ENCODE measurements at regions not wholly inside any gene's neighbourhood (a gene's known extent, or its start where the extent isn't known, plus 50 kb on each side); places are given as distances from the start of the nearest gene placed in this dataset.

- no peak for TF ChIP-seq EZH2 (IDR thresholded peaks at IDR 0.05; ENCODE audit: insufficient read depth, poor library complexity, severe bottlenecking)
- TF ChIP-seq EZH2phosphoT487 (IDR thresholded peaks at IDR 0.05; ENCODE audit: insufficient read depth, low read depth) = no peak
Observed at GRCh38 chr3:128549283-128550112, 56.5 kb upstream of the GATA2 start.

Data from GM23248 (cell line).